H9 (cell line): ENCODE measurements at regions not wholly inside any gene's neighbourhood (a gene's known extent, or its start where the extent isn't known, plus 50 kb on each side); places are given as distances from the start of the nearest gene placed in this dataset.

Experiments used
- DNase-seq: peaks from one replicate; pipeline ENCODE4 v3.0.0-alpha.2; 2017
- H2AFZ ChIP-seq: one replicate; pipeline ENCODE4 v1.6.1; 2013; ENCODE audit warnings: mild to moderate bottlenecking, low read length, control low read depth, moderate library complexity
- H2AK5ac ChIP-seq: 2 replicates; pipeline ENCODE4 v1.6.1; 2013; ENCODE audit warnings: low read length, control low read depth, mixed read lengths; ENCODE audit not compliant: insufficient read length
- H2BK120ac ChIP-seq: one replicate; pipeline ENCODE4 v1.6.1; 2013; ENCODE audit warnings: low read depth, mild to moderate bottlenecking, low read length, control low read depth, inconsistent platforms; ENCODE audit not compliant: poor library complexity, severe bottlenecking
- H2BK12ac ChIP-seq: 2 replicates; pipeline ENCODE4 v1.6.1; 2013; ENCODE audit warnings: low read length, control low read depth, mixed read lengths, low read depth; ENCODE audit not compliant: insufficient read length
- H2BK15ac ChIP-seq: 2 replicates; pipeline ENCODE4 v1.6.1; 2013; ENCODE audit warnings: low read depth, low read length, control low read depth
- H2BK20ac ChIP-seq: one replicate; pipeline ENCODE4 v1.6.1; 2013; ENCODE audit warnings: low read depth, mild to moderate bottlenecking, low read length, control low read depth, inconsistent platforms; ENCODE audit not compliant: poor library complexity, severe bottlenecking
- H2BK5ac ChIP-seq: 2 replicates; pipeline ENCODE4 v1.6.1; 2013; ENCODE audit warnings: low read length, control low read depth, mixed read lengths; ENCODE audit not compliant: insufficient read length
- H3K14ac ChIP-seq: 2 replicates; pipeline ENCODE4 v1.6.1; 2013; ENCODE audit warnings: low read length, control low read depth; ENCODE audit not compliant: insufficient read depth
- H3K18ac ChIP-seq: 2 replicates; pipeline ENCODE4 v1.6.1; 2013; ENCODE audit warnings: low read depth, mild to moderate bottlenecking, mixed read lengths, low read length, control low read depth; ENCODE audit not compliant: insufficient read length
- H3K23ac ChIP-seq: 2 replicates; pipeline ENCODE4 v1.6.1; 2013; ENCODE audit warnings: low read length, control low read depth, mixed read lengths, low read depth; ENCODE audit not compliant: insufficient read length
- H3K23me2 ChIP-seq: 2 replicates; pipeline ENCODE4 v1.6.1; 2013; ENCODE audit warnings: low read depth, mild to moderate bottlenecking, mixed read lengths, low read length, control low read depth; ENCODE audit not compliant: insufficient read length, poor library complexity, severe bottlenecking
- H3K27ac ChIP-seq: 2 replicates; pipeline ENCODE4 v1.5.1; 2013; ENCODE audit warnings: low read length, control low read depth, mixed read lengths, low read depth; ENCODE audit not compliant: insufficient read length
- H3K27me3 ChIP-seq: 2 replicates; pipeline ENCODE4 v1.6.1; 2013; ENCODE audit warnings: low read length, control low read depth, inconsistent platforms; ENCODE audit not compliant: insufficient read depth
- H3K4ac ChIP-seq: 2 replicates; pipeline ENCODE4 v1.6.1; 2013; ENCODE audit warnings: low read depth, mild to moderate bottlenecking, control low read depth, inconsistent platforms, low read length, moderate library complexity
- H3K4me1 ChIP-seq: 2 replicates; pipeline ENCODE4 v1.6.1; 2013; ENCODE audit warnings: low read length, control low read depth, inconsistent platforms; ENCODE audit not compliant: insufficient read depth
- H3K4me2 ChIP-seq: 2 replicates; pipeline ENCODE4 v1.6.1; 2013; ENCODE audit warnings: low read length, control low read depth, mixed read lengths; ENCODE audit not compliant: insufficient read length, insufficient read depth
- H3K56ac ChIP-seq: 2 replicates; pipeline ENCODE4 v1.6.1; 2013; ENCODE audit warnings: low read depth, mild to moderate bottlenecking, mixed read lengths, low read length, control low read depth; ENCODE audit not compliant: insufficient read length
- H3K79me1 ChIP-seq: 2 replicates; pipeline ENCODE4 v1.6.1; 2013; ENCODE audit warnings: low read depth, mild to moderate bottlenecking, moderate library complexity, low read length, control low read depth, inconsistent platforms; ENCODE audit not compliant: insufficient read depth, poor library complexity, severe bottlenecking
- H3K79me2 ChIP-seq: 2 replicates; pipeline ENCODE4 v1.6.1; 2013; ENCODE audit warnings: low read length, control low read depth, inconsistent platforms; ENCODE audit not compliant: insufficient read depth
- H3K9ac ChIP-seq: 2 replicates; pipeline ENCODE4 v1.6.1; 2013; ENCODE audit warnings: low read length, control low read depth, mixed read lengths; ENCODE audit not compliant: insufficient read length; ENCODE audit errors: extremely low read depth
- H3K9me3 ChIP-seq: one replicate; pipeline ENCODE4 v1.6.1; 2013; ENCODE audit warnings: low read depth, low read length, inconsistent platforms; ENCODE audit not compliant: control insufficient read depth
- H3T11ph ChIP-seq: one replicate; pipeline ENCODE4 v1.6.1; 2013; ENCODE audit warnings: mild to moderate bottlenecking, low read length, control low read depth, inconsistent platforms
- H4K20me1 ChIP-seq: one replicate; pipeline ENCODE4 v1.6.1; 2013; ENCODE audit not compliant: control insufficient read depth, insufficient read length, insufficient read depth
- H4K5ac ChIP-seq: 2 replicates; pipeline ENCODE4 v1.6.1; 2013; ENCODE audit warnings: low read depth, mild to moderate bottlenecking, mixed read lengths, low read length, control low read depth; ENCODE audit not compliant: insufficient read length
- H4K8ac ChIP-seq: replicated peaks from 2 replicates; pipeline ENCODE4 v1.6.1; 2013; ENCODE audit warnings: low read length, control low read depth, mixed read lengths, low read depth; ENCODE audit not compliant: insufficient read length
- H4K91ac ChIP-seq: 2 replicates; pipeline ENCODE4 v1.6.1; 2013; ENCODE audit warnings: low read depth, mild to moderate bottlenecking, moderate library complexity, mixed read lengths, low read length, control low read depth; ENCODE audit not compliant: insufficient read length
- H3K27ac Mint-ChIP-seq, 3 experiments: 2 replicates in 2 of 3; 3 replicates in 1 of 3; pipeline ENCODE4 v1.8.0; 2020 to 2021; ENCODE audit warnings: mixed read lengths in 3 of 3, mild to moderate bottlenecking in 1 of 3, moderate library complexity in 1 of 3
- H3K27me3 Mint-ChIP-seq: 2 replicates; pipeline ENCODE4 v1.8.0; 2021; ENCODE audit warnings: low read depth, mild to moderate bottlenecking, moderate library complexity, mixed read lengths
- H3K36me3 Mint-ChIP-seq, 3 experiments: 2 replicates in 2 of 3; 3 replicates in 1 of 3; pipeline ENCODE4 v1.8.0; 2020 to 2021; ENCODE audit warnings: low read depth in 3 of 3, mixed read lengths in 3 of 3; ENCODE audit not compliant: insufficient read depth in 1 of 3
- H3K4me1 Mint-ChIP-seq, 2 experiments: 2 replicates each; pipeline ENCODE4 v1.8.0; 2020; ENCODE audit warnings: mixed read lengths in 2 of 2
- H3K4me3 Mint-ChIP-seq, 2 experiments: 2 replicates in 1 of 2; 3 replicates in 1 of 2; pipeline ENCODE4 v1.8.0; 2020 to 2021; ENCODE audit warnings: mild to moderate bottlenecking in 2 of 2, mixed read lengths in 2 of 2, moderate library complexity in 1 of 2
- H3K9me3 Mint-ChIP-seq, 2 experiments: 2 replicates in 1 of 2; 3 replicates in 1 of 2; pipeline ENCODE4 v1.8.0; 2020; ENCODE audit warnings: mild to moderate bottlenecking in 2 of 2, mixed read lengths in 2 of 2, moderate library complexity in 1 of 2
- WGBS: extraction: QIAGEN DNeasy Blood & Tissue Kit; methylation state at CpG from one replicate; pipeline ENCODE4 v1.1.7; 2013; ENCODE audit warnings: missing lambda C conversion rate, low lambda C conversion rate, mixed read lengths; ENCODE audit not compliant: insufficient read length; ENCODE audit errors: extremely low coverage; 5-methylcytosine and 5-hydroxymethylcytosine counted together
- TF ChIP-seq, protein P1 (sequence below): fragments of 200-600 bp; sonication (generic); conservative IDR thresholded peaks from 3 replicates; pipeline ENCODE4 v1.8.0; 2021; ENCODE audit warnings: antibody characterized with exemption, mild to moderate bottlenecking

DNA sequence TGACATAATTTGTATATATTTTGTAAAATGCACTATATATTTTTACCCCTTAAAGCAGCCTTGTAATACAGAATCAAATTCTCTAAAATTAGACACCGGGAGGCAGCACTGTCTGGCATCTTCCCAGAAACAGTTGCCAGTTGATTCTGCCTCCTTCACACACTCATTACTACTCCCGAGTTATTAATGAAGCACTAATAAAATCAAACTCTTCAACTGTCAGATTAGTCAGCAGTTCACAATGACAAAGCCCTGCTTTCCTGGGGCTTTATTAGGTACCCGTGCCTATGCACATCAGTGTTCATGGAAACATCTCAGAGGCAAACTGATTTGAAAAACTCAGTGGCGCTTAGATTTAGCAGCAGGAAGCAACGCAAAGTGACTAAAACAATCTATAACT, 103.5 kb upstream of the VEGFC start:
- no peak overlapping the region for H3K23ac ChIP-seq
- no peak overlapping the region for H3K18ac ChIP-seq
- WGBS, result no CpG with 5 or more reads among the region's 5 CpGs
- no peak overlapping the region for H2BK12ac ChIP-seq
- no peak overlapping the region for H4K8ac ChIP-seq
- H3K4me3 Mint-ChIP-seq, result no peak overlapping the region
- H3K4me1 ChIP-seq, result no peaks in the 10 kb centered on the region
- no peak overlapping the region for H4K91ac ChIP-seq
- H3K4me1 Mint-ChIP-seq, result no peaks in the 10 kb centered on the region
- H3K14ac ChIP-seq, result no peak overlapping the region
- no peaks in the 10 kb centered on the region for H3K79me2 ChIP-seq
- no peak overlapping the region for H3K4me2 ChIP-seq
- H2AFZ ChIP-seq, result no peak overlapping the region
- no peaks in the 10 kb centered on the region for H4K20me1 ChIP-seq
- no peaks in the 10 kb centered on the region for H3K23me2 ChIP-seq
- H3K9me3 Mint-ChIP-seq, result no peaks in the 10 kb centered on the region
- H3T11ph ChIP-seq, result no peak overlapping the region
- H3K4ac ChIP-seq, result no peak overlapping the region
- no peak overlapping the region for H2BK120ac ChIP-seq
- no peaks in the 10 kb centered on the region for H3K9me3 ChIP-seq
- H3K36me3 Mint-ChIP-seq, result no peaks in the 10 kb centered on the region
- no peaks in the 10 kb centered on the region for H3K27me3 Mint-ChIP-seq
- no peak overlapping the region for H2AK5ac ChIP-seq
- H2BK15ac ChIP-seq, result no peak overlapping the region
- H3K27ac Mint-ChIP-seq, result no peak overlapping the region
- H3K27me3 ChIP-seq, result no peaks in the 10 kb centered on the region
- no peak for DNase-seq
- TF ChIP-seq, protein P1, sequence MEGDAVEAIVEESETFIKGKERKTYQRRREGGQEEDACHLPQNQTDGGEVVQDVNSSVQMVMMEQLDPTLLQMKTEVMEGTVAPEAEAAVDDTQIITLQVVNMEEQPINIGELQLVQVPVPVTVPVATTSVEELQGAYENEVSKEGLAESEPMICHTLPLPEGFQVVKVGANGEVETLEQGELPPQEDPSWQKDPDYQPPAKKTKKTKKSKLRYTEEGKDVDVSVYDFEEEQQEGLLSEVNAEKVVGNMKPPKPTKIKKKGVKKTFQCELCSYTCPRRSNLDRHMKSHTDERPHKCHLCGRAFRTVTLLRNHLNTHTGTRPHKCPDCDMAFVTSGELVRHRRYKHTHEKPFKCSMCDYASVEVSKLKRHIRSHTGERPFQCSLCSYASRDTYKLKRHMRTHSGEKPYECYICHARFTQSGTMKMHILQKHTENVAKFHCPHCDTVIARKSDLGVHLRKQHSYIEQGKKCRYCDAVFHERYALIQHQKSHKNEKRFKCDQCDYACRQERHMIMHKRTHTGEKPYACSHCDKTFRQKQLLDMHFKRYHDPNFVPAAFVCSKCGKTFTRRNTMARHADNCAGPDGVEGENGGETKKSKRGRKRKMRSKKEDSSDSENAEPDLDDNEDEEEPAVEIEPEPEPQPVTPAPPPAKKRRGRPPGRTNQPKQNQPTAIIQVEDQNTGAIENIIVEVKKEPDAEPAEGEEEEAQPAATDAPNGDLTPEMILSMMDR, result no peak
- no peak overlapping the region for H4K5ac ChIP-seq
- H3K9ac ChIP-seq, result no peak overlapping the region
- H3K79me1 ChIP-seq, result no peaks in the 10 kb centered on the region
- H2BK5ac ChIP-seq, result no peak overlapping the region
- H3K27ac ChIP-seq, result no peak overlapping the region
- no peak overlapping the region for H2BK20ac ChIP-seq
- H3K56ac ChIP-seq, result no peak overlapping the region
